ENCODE measurements at regions not wholly inside any gene's neighbourhood (a gene's known extent, or its start where the extent isn't known, plus 50 kb on each side); places are given as distances from the start of the nearest gene placed in this dataset.

GRCh38 chr17:64728041-64728695, 66.1 kb upstream of the SMURF2 start:
- TF ChIP-seq POLR2A (IDR thresholded peaks at IDR 0.05) (no peak), CTCF (IDR thresholded peaks at IDR 0.05) (no peak)
